GM23338 (cell line): ENCODE measurements at regions not wholly inside any gene's neighbourhood (a gene's known extent, or its start where the extent isn't known, plus 50 kb on each side); places are given as distances from the start of the nearest gene placed in this dataset.

Source experiments
- ATAC-seq: fragments of 200-7000 bp; cut with Tn5 transposase; 3 replicates; pipeline ENCODE4 v1.9.1; 2020
- DNase-seq: peaks from one replicate; pipeline ENCODE4 v3.0.0-alpha.2; 2015; ENCODE audit warnings: low spot score
- H2AFZ ChIP-seq: fragments of 200-600 bp; sonication (generic); 2 replicates; pipeline ENCODE4 v1.8.0; 2016; ENCODE audit warnings: antibody characterized with exemption, mild to moderate bottlenecking, moderate library complexity
- H3F3A ChIP-seq: fragments of 200-600 bp; sonication (generic); replicated peaks from 2 replicates; pipeline ENCODE4 v1.8.0; 2017; ENCODE audit warnings: antibody characterized with exemption, mixed run types, low read depth
- H3K27ac ChIP-seq: fragments of 200-600 bp; sonication (generic); 2 replicates; pipeline ENCODE4 v1.6.1; 2016; ENCODE audit warnings: low read depth
- H3K27me3 ChIP-seq: fragments of 200-600 bp; sonication (generic); 2 replicates; pipeline ENCODE4 v1.8.0; 2016; ENCODE audit warnings: mild to moderate bottlenecking, mixed run types, moderate library complexity; ENCODE audit not compliant: insufficient read depth
- H3K36me3 ChIP-seq: fragments of 200-600 bp; sonication (generic); 2 replicates; pipeline ENCODE4 v1.8.0; 2016; ENCODE audit warnings: mild to moderate bottlenecking; ENCODE audit not compliant: insufficient read depth
- H3K4me1 ChIP-seq: fragments of 200-600 bp; sonication (generic); 2 replicates; pipeline ENCODE4 v1.8.0; 2016; ENCODE audit warnings: mild to moderate bottlenecking, moderate library complexity; ENCODE audit not compliant: insufficient read depth
- H3K4me2 ChIP-seq: fragments of 200-600 bp; sonication (generic); 2 replicates; pipeline ENCODE4 v1.7.1; 2017; ENCODE audit warnings: mixed run types
- H3K4me3 ChIP-seq: fragments of 200-600 bp; sonication (generic); 2 replicates; pipeline ENCODE4 v1.6.1; 2016; ENCODE audit warnings: mixed run types
- H3K79me2 ChIP-seq: fragments of 200-600 bp; sonication (generic); replicated peaks from 2 replicates; pipeline ENCODE4 v1.8.0; 2017; ENCODE audit warnings: mild to moderate bottlenecking; ENCODE audit not compliant: insufficient read depth
- H3K9me2 ChIP-seq: fragments of 200-600 bp; sonication (generic); 2 replicates; pipeline ENCODE4 v1.8.0; 2017; ENCODE audit not compliant: insufficient read depth
- H4K20me1 ChIP-seq: fragments of 200-600 bp; sonication (generic); replicated peaks from 2 replicates; pipeline ENCODE4 v1.8.0; 2017; ENCODE audit warnings: mild to moderate bottlenecking; ENCODE audit not compliant: insufficient read depth
- H3K27ac Mint-ChIP-seq: 2 replicates; pipeline ENCODE4 v1.8.0; 2020; ENCODE audit warnings: inconsistent platforms, mild to moderate bottlenecking, moderate library complexity, mixed read lengths
- H3K27me3 Mint-ChIP-seq: 3 replicates; pipeline ENCODE4 v1.8.0; 2022; ENCODE audit warnings: low read depth, mild to moderate bottlenecking, moderate library complexity, mixed read lengths, inconsistent platforms; ENCODE audit not compliant: insufficient read depth, poor library complexity
- H3K36me3 Mint-ChIP-seq: 3 replicates; pipeline ENCODE4 v1.8.0; 2021; ENCODE audit warnings: low read depth, mild to moderate bottlenecking, inconsistent platforms, moderate library complexity, mixed read lengths
- H3K4me1 Mint-ChIP-seq: 3 replicates; pipeline ENCODE4 v1.8.0; 2020; ENCODE audit warnings: mild to moderate bottlenecking, inconsistent platforms, mixed read lengths
- H3K4me3 Mint-ChIP-seq: 3 replicates; pipeline ENCODE4 v1.8.0; 2021; ENCODE audit warnings: moderate library complexity, mild to moderate bottlenecking, inconsistent platforms, mixed read lengths
- H3K9me3 Mint-ChIP-seq: 3 replicates; pipeline ENCODE4 v1.8.0; 2020; ENCODE audit warnings: moderate library complexity, mild to moderate bottlenecking, inconsistent platforms, mixed read lengths
- CREB1 ChIP-seq: fragments of 250-450 bp; sonication (Bioruptor Pico); IDR thresholded peaks from 2 replicates; pipeline ENCODE4 v1.5.0; 2020; ENCODE audit warnings: low read depth, mild to moderate bottlenecking, moderate library complexity
- ETS1 ChIP-seq: IDR thresholded peaks from 2 replicates; pipeline ENCODE4 v1.6.1; 2016; ENCODE audit warnings: antibody characterized with exemption
- EZH2 ChIP-seq: fragments of 200-600 bp; sonication (generic); IDR thresholded peaks from one replicate; pipeline ENCODE4 v1.8.0; 2017; ENCODE audit warnings: antibody characterized with exemption, mild to moderate bottlenecking, low read depth; ENCODE audit not compliant: unreplicated experiment
- EZH2phosphoT487 ChIP-seq: fragments of 200-600 bp; sonication (generic); IDR thresholded peaks from one replicate; pipeline ENCODE4 v1.8.1; 2018; ENCODE audit warnings: antibody characterized with exemption; ENCODE audit not compliant: unreplicated experiment
- JUNB ChIP-seq: IDR thresholded peaks from one replicate; pipeline ENCODE4 v1.6.1; 2016; ENCODE audit warnings: antibody characterized with exemption; ENCODE audit not compliant: unreplicated experiment
- NANOG ChIP-seq: IDR thresholded peaks from 2 replicates; pipeline ENCODE4 v1.6.1; 2016; ENCODE audit warnings: antibody characterized with exemption, borderline replicate concordance
- POLR2AphosphoS5 ChIP-seq: IDR thresholded peaks from 2 replicates; pipeline ENCODE4 v1.6.1; 2016; ENCODE audit warnings: antibody characterized with exemption, low read depth
- ZNF114 ChIP-seq: fragments of 250-450 bp; sonication (Bioruptor Pico); IDR thresholded peaks from 2 replicates; pipeline ENCODE4 v1.5.0; 2020; ENCODE audit warnings: mild to moderate bottlenecking, moderate library complexity
- ZNF331 ChIP-seq: fragments of 250-450 bp; sonication (Bioruptor Pico); IDR thresholded peaks from 2 replicates; pipeline ENCODE4 v1.5.0; 2020; ENCODE audit warnings: low read depth, mild to moderate bottlenecking, moderate library complexity
- TF ChIP-seq, protein P1 (sequence below), 2 experiments: fragments of 200-600 bp in 1 of 2; sonication (generic) in 1 of 2; conservative IDR thresholded peaks; 2 replicates each; pipeline versions ENCODE4 v1.5.1 to v1.6.1; 2016 to 2017; ENCODE audit warnings: antibody characterized with exemption in 2 of 2, low read depth in 2 of 2, mild to moderate bottlenecking in 2 of 2, moderate library complexity in 1 of 2

GRCh38 chr2:8597094-8597493 lies 84.8 kb upstream of the ID2 start:
- H3K36me3 ChIP-seq = no peaks in the 10 kb centered on the region
- no peaks in the 10 kb centered on the region for H3K36me3 Mint-ChIP-seq
- H3K4me3 Mint-ChIP-seq = no peak overlapping the region
- DNase-seq (no peak), ATAC-seq (no peak)
- H3K27me3 Mint-ChIP-seq = peaks cover 6% of the 10 kb centered on the region
- H3K4me1 Mint-ChIP-seq = no peaks in the 10 kb centered on the region; the same call in 2 of the 3 replicates
- no peak overlapping the region for H3K4me2 ChIP-seq
- no peaks in the 10 kb centered on the region for H4K20me1 ChIP-seq
- H3F3A ChIP-seq = no peaks in the 10 kb centered on the region
- no peaks in the 10 kb centered on the region for H3K27me3 ChIP-seq
- H3K27ac ChIP-seq = no peak overlapping the region
- H3K9me2 ChIP-seq = no peaks in the 10 kb centered on the region
- H3K79me2 ChIP-seq = no peaks in the 10 kb centered on the region
- H3K4me3 ChIP-seq = no peak overlapping the region
- no peak overlapping the region for H3K27ac Mint-ChIP-seq
- TF ChIP-seq EZH2phosphoT487 = no peak
- no peak for TF ChIP-seq NANOG
- TF ChIP-seq EZH2 = no peak
- no peaks in the 10 kb centered on the region for H3K4me1 ChIP-seq
- no peak overlapping the region for H2AFZ ChIP-seq
- H3K9me3 Mint-ChIP-seq = no peaks in the 10 kb centered on the region

GRCh38 chr2:8597559-8598225 lies 84.2 kb upstream of the ID2 start:
- H3K4me3 ChIP-seq = no peak overlapping the region

GRCh38 chr2:8598295-8599165 lies 83.3 kb upstream of the ID2 start:
- ATAC-seq = no peak
- no peaks in the 10 kb centered on the region for H3K4me1 ChIP-seq
- Mint-ChIP-seq H3K4me3 (no peak overlapping the region), H3K27ac (no peak overlapping the region), H3K27me3 (peaks cover 2% of the 10 kb centered on the region), H3K9me3 (no peaks in the 10 kb centered on the region), H3K36me3 (no peaks in the 10 kb centered on the region), H3K4me1 (no peaks in the 10 kb centered on the region; the same call in 2 of the 3 replicates)
- H3K27me3 ChIP-seq = no peaks in the 10 kb centered on the region
- no peak overlapping the region for H3K4me2 ChIP-seq
- H3K27ac ChIP-seq = no peak overlapping the region
- no peaks in the 10 kb centered on the region for H4K20me1 ChIP-seq
- no peak overlapping the region for H3K4me3 ChIP-seq
- no peaks in the 10 kb centered on the region for H3F3A ChIP-seq
- H3K9me2 ChIP-seq = no peaks in the 10 kb centered on the region
- no peaks in the 10 kb centered on the region for H3K36me3 ChIP-seq
- H2AFZ ChIP-seq = no peak overlapping the region
- H3K79me2 ChIP-seq = no peaks in the 10 kb centered on the region
- no peak for DNase-seq
- TF ChIP-seq POLR2AphosphoS5 (no peak), EZH2phosphoT487 (no peak), CREB1 (CRISPR knock-in tag) (no peak), ZNF114 (no peak), JUNB (no peak), EZH2 (no peak), ETS1 (no peak), NANOG (no peak), ZNF331 (CRISPR knock-in tag) (no peak)
- TF ChIP-seq, protein P1, sequence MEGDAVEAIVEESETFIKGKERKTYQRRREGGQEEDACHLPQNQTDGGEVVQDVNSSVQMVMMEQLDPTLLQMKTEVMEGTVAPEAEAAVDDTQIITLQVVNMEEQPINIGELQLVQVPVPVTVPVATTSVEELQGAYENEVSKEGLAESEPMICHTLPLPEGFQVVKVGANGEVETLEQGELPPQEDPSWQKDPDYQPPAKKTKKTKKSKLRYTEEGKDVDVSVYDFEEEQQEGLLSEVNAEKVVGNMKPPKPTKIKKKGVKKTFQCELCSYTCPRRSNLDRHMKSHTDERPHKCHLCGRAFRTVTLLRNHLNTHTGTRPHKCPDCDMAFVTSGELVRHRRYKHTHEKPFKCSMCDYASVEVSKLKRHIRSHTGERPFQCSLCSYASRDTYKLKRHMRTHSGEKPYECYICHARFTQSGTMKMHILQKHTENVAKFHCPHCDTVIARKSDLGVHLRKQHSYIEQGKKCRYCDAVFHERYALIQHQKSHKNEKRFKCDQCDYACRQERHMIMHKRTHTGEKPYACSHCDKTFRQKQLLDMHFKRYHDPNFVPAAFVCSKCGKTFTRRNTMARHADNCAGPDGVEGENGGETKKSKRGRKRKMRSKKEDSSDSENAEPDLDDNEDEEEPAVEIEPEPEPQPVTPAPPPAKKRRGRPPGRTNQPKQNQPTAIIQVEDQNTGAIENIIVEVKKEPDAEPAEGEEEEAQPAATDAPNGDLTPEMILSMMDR (conservative IDR thresholded peaks at IDR 0.05; ENCODE audit: low read depth in 2 of 2) = no peak

More at GRCh38 chr2:8597559-8598225, 84.2 kb upstream of the ID2 start:
- H3K9me3 Mint-ChIP-seq = no peaks in the 10 kb centered on the region
- no peaks in the 10 kb centered on the region; the same call in 2 of the 3 replicates for H3K4me1 Mint-ChIP-seq
- Histone ChIP-seq H2AFZ (no peak overlapping the region), H3K27me3 (no peaks in the 10 kb centered on the region), H4K20me1 (no peaks in the 10 kb centered on the region), H3K79me2 (no peaks in the 10 kb centered on the region), H3K27ac (no peak overlapping the region), H3K36me3 (no peaks in the 10 kb centered on the region), H3K9me2 (no peaks in the 10 kb centered on the region), H3K4me2 (no peak overlapping the region), H3K4me1 (no peaks in the 10 kb centered on the region), H3F3A (no peaks in the 10 kb centered on the region)
- no peak for ATAC-seq
- no peak overlapping the region for H3K4me3 Mint-ChIP-seq
- H3K27ac Mint-ChIP-seq = no peak overlapping the region
- H3K36me3 Mint-ChIP-seq = no peaks in the 10 kb centered on the region
- no peak for TF ChIP-seq JUNB
- no peak for DNase-seq
- H3K27me3 Mint-ChIP-seq = peaks cover 6% of the 10 kb centered on the region
